Stimulated activated CD4-positive, alpha-beta T cell treated with anti-CD3 and anti-CD28 coated beads, Interleukin-4, amount 100 ng/mL, for 48 hours (primary cell): ENCODE measurements at regions not wholly inside any gene's neighbourhood (a gene's known extent, or its start where the extent isn't known, plus 50 kb on each side); places are given as distances from the start of the nearest gene placed in this dataset.
"Not testable (repeated sequence)": the region's sequence is repeated elsewhere in the genome, so short reads cannot be mapped to it uniquely, and the experiment has no call there.

ENCODE experiments used
- DNase-seq, 2 donors: peaks; one replicate each; pipeline ENCODE4 v3.0.0-alpha.2; 2020; ENCODE audit warnings: low read depth in 2 of 2

GRCh38 chr5:126274763-126275125 is 148.5 kb upstream of the GRAMD2B start:
- no peak for DNase-seq

DNA sequence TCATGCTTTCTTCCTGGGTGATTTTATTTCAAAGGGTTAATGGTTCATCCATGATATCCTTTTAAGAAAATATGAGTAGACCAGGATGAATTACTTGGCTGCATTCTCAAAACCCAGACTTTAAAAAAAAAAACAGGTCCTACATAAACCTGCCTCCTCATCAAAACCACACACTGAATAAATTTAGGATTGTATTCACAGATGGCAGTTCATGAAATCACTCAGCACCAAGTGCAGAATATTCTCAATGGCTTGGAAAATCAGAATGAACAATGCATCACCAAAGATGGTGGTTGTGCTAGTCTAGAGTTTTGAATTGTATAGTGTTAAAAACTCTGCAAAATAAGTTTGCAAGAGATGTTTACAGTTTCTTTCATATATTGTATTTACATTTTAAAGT is 145.4 kb upstream of the GRAMD2B start:
- DNase-seq, result no peak

DNA sequence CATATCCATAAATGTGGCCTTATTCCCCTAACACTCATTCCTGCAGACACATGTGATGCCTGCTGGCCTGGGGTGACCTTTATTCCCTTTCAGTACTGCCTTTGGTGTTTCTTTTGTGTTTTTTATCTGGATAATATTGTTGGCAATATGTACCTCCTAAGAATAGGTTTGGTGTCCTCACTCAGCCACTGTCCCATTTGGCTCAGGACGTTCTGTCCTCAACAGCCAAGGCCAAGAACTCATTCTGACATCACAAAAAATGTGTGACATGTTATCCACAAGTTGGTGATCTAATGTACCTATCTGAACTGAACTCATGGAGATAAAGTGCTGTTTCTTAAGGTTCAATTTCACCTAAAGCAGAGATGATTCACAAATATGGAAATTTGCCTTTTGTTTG is 142.9 kb upstream of the GRAMD2B start:
- no peak for DNase-seq

DNA sequence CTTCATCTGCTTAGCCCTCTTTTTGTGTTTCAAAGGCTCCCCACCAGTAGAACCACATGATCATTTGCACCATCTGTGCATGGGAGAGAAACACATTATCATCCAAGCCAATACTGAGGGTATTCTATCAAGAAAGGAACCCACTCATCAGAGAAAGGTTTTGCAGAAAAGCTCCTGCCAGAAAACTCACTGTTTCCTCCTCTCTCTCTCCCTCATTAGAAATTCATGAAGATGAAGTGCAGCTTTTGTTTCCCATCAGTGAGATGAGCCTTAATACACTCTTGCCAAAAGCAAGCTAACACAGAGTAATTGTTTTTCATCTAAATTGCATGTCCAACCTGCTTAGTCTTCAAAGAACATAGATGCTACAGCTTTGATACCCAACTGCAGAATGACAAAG is 142.4 kb upstream of the GRAMD2B start:
- no peak for DNase-seq

DNA sequence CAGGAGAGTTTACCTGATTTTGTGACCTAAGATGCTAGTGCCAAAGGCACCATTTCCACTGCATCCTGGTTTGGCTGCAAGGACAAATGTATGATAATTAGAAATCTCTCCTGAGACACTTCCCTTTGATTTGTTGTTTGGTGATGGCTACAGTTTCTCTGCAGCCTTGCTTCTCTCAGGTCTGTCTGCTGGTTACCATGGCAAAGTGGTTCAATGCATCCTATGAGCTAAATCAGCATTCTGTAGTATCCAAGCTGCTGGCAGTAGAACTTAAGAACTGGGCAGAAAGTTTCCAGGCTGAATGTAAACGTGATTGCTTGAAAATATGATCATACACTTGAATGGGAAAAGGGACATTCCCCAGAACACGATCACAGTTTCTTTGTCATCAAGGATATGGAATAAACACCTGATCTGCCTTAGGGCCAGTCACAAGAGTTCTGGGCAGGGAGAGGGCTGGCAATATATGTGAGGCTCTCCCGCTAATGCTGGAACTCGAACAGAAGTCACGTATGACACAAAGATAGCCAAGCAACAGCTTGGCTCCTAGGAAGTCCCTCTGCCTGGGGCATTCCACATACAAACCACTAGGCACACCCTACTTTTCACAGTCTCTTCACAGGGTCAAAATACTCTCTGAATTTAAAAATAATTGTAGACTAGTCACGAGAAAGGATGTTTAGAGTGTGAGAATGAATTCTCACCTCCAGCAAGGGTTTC is 138.1 kb upstream of the GRAMD2B start:
- DNase-seq, result no peak

DNA sequence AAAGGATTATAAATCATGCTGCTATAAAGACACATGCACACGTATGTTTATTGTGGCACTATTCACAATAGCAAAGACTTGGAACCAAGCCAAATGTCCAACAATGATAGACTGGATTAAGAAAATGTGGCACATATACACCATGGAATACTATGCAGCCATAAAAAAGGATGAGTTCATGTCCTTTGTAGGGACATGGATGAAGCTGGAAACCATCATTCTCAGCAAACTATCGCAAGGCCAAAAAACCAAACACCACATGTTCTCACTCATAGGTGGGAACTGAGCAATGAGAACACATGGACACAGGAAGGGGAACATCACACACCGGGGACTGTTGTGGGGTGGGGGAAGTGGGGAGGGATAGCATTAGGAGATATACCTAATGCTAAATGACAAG is 127.1 kb upstream of the GRAMD2B start:
- not testable (repeated sequence) for DNase-seq

DNA sequence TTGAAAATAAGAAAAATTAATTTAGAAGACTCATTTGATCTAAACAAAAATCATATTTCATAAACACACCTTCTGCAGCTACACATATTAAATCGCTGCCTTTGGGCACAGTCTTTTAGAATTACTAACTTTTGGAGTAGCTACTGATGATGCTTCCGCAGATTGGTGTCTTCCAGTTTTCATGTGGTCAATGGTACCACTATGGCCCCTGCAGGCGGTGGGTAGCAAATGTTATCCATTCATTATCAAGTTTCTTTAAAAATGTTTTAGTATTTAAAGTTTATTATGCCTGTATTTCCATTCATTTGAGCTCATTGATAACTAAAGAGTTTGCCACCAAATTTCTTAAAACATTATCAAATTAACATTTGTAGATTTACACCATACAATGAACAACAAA is 122.9 kb upstream of the GRAMD2B start:
- DNase-seq, result no peak

- no peak for DNase-seq
These were observed 122.2 kb upstream of the GRAMD2B start for GRCh38 chr5:126301056-126301455.

GRCh38 chr5:126309860-126310259 is 113.3 kb upstream of the GRAMD2B start:
- DNase-seq, result no peak

DNA sequence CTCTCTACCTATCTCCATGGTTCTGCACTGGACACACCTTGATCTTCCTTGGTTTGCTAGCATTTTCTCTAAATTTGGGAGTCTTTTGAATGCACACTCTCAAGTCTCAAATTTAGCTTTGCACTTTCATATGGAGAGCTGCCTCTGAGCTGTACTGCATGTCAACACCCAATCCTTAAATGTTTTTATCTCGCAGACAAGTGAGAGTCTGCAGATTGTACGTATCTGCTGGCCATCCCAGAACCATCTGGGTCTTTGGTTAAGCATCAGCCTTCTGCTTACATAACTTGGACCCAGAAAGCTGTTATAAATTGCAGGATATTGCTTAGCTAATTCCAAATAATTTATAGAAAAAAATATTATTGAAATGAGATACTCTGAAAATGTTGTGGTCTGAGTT is 111.4 kb upstream of the GRAMD2B start:
- no peak for DNase-seq

- DNase-seq, result no peak
These were observed 107.9 kb upstream of the GRAMD2B start for GRCh38 chr5:126315341-126315740.

DNA sequence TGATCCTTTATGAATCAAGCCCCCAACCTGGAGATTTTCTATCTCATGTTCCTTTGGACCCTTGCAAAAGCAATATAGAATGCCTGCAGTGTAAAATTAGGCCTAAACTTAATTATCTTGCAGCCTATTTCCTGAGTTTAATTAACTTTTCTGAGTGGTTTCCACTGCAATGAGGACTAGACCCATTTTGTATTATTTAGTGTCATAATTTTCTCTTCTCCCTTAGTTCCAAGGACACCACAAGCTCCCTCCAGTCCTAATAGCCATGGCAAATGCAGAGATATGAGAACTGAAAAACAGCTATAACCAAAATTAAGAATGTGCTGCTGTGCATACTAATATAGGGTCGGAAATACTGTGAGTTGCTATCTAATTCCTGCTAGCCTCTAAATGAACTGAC is 90.9 kb upstream of the GRAMD2B start:
- no peak for DNase-seq

GRCh38 chr5:126334760-126335159 is 88.4 kb upstream of the GRAMD2B start:
- no peak for DNase-seq

- DNase-seq, result no peak
These were observed 87.3 kb upstream of the GRAMD2B start for GRCh38 chr5:126335886-126336285.

DNA sequence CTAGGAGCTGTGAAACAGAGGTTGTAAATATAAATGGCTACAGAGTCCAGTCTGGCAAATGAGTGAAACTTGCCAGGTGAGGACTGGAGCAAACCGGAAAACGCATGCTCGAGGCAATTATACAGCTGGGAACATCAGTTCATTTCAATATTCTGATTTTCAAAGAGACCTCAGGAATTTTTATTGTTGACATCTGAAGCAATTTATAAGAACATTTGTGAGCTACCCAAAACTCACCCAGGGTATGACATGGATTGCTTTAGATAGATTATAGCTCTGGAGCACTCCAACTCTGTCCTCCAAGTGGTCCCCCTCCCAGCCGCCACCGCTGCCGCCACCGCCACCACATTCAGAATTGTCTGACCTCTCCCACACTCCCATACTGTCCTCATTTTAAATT is 84.6 kb upstream of the GRAMD2B start:
- no peak for DNase-seq

- peak; percentile 9 to 31 for DNase-seq
These were observed 83.9 kb upstream of the GRAMD2B start for GRCh38 chr5:126339215-126339805.

DNA sequence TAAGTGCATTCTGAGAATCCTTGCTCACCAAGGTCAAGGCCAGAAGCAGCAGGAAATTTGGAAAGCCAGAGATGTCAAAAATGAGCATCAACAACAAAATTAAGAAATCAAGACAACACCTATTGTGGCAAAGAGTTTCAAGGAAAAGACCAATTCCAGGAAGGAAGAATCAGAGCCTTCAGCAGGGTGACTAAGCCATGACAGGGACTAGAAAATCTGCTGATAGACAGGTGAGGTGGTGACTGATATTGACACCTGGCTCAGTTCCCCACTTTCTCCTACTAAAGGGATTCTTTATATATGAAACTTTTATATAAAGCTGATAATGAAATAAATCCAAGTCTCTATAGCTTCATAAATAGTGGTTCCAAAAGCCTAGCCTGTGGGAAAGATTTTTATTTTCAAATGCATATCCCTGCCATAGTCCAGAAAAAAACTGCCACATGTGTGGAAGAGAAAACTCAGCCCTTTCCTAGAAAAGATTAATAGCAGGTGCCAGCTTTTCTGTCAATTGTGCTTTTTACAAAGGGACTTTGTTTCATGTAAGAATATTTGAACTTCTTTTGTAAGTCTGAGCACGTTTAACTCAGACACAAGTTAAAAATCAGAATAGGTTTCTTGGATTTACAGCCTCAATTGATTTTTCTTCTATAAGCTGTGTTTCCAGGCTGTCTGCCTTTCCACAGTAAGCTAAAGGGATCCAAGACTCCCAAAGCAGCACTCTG is 81.1 kb upstream of the GRAMD2B start:
- no peak for DNase-seq

GRCh38 chr5:126348855-126349635 is 74.2 kb upstream of the GRAMD2B start:
- no peak for DNase-seq

- DNase-seq, result no peak
These were observed 72.1 kb upstream of the GRAMD2B start for GRCh38 chr5:126351153-126351552.

- DNase-seq, result no peak
These were observed 69.0 kb upstream of the GRAMD2B start for GRCh38 chr5:126354012-126354857.
